ENCODE measurements at regions not wholly inside any gene's neighbourhood (a gene's known extent, or its start where the extent isn't known, plus 50 kb on each side); places are given as distances from the start of the nearest gene placed in this dataset.

DNA sequence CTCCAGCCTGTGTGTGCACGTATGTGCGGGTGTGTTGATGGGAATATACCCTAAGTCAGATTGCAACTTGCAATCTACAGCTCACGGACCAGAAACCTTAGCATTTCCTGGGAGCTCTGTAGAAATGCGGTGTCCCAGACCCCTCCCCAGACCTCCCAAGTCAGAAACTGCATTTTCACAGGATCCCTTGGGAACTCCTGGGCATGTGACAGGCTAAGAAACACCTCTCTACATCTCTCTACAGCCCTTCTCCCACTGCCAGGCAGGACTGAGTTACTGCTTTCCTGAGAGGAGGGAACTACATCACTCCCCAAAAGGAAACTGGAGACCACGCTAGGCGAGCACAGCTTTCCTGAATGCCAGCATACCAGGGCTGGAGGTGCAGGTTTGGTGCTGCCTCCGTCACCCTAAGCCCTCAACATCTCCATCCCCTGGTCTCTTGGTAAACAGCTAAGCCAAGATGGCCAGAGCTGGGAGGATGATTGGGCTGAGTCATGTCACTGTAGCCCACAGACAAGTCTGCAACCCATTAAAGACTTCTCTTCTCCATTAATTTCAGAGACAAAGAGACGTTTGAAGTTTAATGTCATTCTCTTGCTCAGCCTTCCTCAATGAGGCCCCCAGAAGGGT lies 194.4 kb downstream of the BMP7 start:
- in situ Hi-C loops (cut with MboI; ENCODE audit: low sequenced_read_pairs): no loop called here

DNA sequence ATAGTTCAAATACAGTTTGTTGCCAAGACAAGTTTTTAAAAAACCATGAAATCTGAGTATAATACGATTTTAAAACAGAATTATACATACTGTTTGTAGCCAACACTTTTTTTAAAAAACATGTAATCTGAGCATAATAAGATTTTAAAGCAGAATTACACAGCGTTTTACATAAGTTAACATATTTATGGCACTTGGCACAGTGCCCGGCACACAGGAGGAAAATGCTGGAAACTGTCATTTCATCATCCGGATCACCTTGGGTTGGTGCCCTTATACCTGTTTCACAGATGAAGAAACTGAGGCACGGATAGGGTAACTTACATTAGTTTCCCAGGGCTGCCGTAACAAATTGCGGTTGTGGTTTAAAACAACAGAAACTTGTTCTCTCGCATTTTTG lies 193.0 kb downstream of the BMP7 start:
- in situ Hi-C loops (cut with MboI; ENCODE audit: low sequenced_read_pairs): no loop called here

DNA sequence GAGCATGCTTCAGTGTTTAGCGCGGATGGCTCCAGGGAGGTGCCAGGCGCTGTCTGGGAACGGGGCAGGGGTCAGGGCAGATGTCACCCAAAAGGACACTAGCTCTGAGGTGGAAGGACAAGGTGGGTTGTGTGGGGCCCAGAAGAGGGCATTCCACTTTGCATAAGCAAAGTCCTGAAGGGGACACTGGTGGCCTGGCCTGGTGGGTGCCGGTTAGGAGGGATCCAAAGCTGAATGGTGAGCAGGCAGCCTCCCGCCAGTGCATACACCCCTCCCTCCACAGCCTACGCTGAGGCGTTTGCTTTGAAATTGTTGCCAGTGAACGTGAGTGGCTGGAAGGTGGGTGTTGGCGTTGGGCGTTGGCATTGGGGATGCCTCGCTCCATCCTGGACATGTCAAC lies 192.1 kb downstream of the BMP7 start:
- in situ Hi-C loops (cut with MboI; ENCODE audit: low sequenced_read_pairs): no loop called here

DNA sequence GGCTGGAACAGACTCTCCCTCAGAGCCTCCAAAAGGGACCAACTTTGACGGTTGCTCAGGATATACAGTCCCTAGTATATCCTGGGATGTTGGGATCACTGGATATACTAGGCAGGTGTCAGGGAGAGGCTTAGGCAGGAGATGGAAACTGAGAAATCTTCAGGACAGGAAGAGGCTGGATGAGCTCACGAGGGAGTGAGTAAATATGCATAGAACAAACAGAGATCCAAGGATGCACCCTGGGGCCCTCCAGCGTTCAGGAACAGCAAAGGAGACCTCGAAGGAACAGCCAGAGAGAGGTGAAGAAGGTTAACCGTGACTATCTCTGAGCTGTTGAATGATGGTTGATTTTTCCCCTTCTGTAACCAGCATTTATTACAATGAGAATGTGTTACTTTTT lies 191.3 kb downstream of the BMP7 start:
- in situ Hi-C loops (cut with MboI; ENCODE audit: low sequenced_read_pairs): no loop called here

DNA sequence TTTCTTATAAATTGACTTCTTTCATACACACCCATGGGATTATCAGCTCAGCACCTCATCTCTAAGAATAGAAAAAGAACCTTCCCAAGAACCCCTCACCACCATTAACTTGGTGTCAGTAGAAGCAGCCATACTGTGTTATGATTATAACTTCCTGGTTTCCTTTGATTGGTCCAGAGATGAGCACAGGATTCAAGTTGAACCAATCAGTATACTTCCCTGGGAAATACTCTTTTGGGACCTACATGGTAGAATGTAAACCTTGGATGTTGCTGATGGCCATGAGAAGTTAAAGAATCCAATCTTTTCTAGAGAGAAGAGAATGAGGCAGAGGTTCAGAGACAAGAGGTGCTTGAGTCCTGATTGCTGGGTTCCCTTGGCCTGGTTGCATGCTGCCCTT lies 190.8 kb downstream of the BMP7 start:
- in situ Hi-C loops (cut with MboI; ENCODE audit: low sequenced_read_pairs): no loop called here

DNA sequence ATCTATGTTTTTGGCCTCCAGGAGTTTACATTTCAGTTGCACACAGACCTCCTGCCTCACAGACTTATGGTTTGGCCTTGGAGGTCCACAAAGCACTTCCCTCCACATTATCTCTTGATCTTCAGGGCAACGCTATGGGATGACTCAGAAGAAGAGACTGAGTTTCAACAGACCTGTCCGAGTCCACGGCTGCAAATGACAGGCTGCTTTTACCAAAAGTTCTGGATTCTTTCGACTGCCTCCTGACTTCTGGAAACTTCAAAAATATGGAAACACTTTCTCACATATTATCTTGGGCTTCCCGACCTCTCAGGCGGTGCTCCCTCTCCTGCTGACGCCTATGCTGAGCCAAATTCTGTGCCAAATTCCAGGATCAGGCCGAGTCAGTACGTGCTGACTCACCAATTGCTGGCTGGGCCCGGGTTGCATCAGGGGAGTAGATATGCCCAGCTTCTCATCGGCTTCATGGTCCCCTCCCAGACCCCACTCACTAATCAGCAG lies 190.2 kb downstream of the BMP7 start:
- in situ Hi-C loops (cut with MboI; ENCODE audit: low sequenced_read_pairs): no loop called here

DNA sequence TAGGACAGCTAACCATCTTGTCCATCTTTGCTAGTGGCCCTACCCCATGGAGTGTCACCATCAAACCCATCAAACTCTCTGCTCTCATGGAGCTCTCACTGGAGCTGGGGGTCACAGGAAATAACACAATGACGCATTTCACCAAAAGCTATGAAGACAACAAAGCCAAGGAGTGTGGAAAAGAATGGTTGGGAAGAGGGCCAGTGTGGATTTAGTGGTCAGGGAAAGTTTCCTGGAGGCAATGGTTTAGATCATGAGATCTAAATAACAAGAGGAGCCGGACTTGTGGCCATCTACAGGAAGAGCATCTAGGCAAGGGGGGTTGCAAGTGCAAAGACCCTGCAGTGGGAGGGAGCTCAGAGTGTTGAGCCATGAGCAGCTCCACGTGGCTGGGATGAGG lies 189.5 kb downstream of the BMP7 start:
- in situ Hi-C loops (cut with MboI; ENCODE audit: low sequenced_read_pairs): no loop called here

DNA sequence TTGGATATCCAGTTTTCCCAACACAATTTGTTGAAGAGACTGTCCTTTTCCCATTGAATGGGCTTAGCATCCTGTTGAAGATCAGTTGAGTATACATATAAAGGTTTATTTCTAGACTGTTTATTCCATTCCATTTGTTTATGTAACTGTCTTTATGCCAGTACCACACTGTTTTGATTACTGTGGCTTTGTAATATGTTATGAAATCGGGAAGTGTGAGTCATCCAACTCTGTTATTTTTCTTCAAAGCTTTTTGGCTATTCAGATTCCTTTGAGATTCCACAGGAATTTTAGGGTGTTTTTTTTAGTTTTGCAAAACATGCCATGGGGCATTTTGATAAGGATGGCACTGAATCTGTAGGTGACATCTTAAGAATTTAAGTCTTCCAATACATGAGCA lies 188.3 kb downstream of the BMP7 start:
- in situ Hi-C loops (cut with MboI; ENCODE audit: low sequenced_read_pairs): no loop called here

DNA sequence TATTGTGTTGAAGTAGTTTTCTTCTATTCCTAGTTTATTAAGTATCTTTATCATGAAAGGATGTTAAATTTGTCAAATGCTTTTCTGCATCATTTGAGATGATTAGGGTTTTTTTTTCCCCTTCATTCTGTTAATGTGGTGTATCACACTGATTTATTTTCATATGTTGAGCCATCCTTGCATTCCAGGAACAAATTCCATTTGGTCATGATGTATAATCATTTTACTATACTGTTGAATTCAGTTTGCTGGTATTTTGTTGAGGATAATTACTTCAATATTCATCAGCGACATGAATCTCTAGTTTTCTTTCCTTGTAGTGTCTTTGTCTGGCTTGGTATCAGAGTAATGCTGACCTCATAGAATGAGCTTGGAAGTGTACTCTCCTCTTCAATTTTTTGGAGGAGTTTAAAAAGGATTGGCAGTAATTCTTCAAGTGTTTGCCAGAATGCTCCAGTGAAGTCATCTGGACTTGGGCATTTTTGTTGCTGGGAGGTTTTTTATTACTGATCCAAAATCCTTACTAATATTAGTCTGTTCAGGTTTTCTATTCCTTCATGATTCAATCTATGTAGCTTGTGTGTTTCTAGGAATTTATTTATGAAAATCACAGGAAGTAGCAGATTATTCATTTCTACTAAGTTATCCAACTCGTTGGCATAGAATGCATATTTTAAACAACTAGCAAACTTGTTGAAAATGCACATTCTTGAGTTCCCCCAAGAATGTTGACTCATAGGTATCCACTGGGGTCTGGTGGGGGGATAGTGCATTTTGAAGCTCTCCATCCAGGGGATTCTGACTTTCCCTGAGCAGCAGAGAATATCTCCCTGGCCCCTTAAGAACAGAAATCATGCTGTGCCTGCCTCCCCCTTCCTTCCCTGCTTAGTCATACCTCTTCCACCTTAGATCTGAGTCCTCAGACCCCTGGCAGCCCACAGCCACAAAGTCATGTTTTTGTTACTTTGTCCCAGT lies 187.1 kb downstream of the BMP7 start:
- in situ Hi-C loops (cut with MboI; ENCODE audit: low sequenced_read_pairs): loop anchor here (10.0 kb wide), 2 partner anchors 265 to 515 kb away; no protein-coding TSS in a partner anchor

DNA sequence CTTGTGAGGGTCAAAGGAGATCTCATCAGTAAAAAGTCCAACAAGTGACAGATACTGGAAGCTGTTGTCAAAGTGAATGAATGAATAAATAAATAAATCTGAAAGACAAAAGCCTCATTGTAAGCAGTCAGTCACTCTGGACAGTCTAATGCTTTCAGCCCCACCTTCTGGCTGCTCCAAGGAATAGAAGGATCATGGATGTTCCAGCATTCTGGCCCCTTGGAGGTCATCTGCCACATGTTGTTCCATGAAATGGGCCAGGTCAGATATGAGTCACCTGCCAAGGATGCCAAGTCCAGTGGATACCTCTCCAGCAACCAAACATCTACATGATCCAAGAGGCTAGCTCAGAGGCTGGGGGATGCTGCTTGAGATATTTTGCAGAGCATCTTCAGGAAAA lies 185.6 kb downstream of the BMP7 start:
- in situ Hi-C loops (cut with MboI; ENCODE audit: low sequenced_read_pairs): loop anchor here (10.0 kb wide), 2 partner anchors 264 to 514 kb away; no protein-coding TSS in a partner anchor

DNA sequence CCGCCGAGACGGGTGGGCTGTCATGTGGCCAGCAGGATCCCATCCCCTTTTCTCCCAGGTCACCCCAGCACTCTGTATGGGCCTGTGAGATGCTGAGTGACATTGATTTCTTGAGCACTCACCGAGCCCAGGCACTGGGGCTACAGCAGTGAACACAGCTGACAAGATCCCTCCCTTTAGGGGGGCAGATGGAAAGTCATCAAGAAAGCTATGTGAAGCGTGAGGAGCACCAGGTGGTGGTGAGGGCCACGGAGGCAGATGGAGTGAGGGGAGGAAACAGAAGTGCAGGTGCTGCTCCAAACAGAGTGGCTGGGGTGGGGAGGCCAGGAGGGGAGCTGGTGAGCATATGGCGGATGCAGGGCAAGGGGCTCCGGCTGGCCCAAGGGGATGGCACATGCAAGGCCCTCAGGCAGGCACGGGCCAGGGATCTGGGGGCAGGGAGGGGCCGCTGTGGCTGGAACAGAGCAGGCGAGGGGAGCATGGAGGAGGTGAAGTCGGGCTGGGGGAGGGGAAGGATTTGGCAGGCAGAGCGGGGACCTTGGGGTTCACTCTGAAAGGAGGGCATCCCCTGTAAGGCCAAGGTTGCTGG lies 184.0 kb downstream of the BMP7 start:
- in situ Hi-C loops (cut with MboI; ENCODE audit: low sequenced_read_pairs): loop anchor here (10.0 kb wide), 2 partner anchors 262 to 512 kb away; no protein-coding TSS in a partner anchor

DNA sequence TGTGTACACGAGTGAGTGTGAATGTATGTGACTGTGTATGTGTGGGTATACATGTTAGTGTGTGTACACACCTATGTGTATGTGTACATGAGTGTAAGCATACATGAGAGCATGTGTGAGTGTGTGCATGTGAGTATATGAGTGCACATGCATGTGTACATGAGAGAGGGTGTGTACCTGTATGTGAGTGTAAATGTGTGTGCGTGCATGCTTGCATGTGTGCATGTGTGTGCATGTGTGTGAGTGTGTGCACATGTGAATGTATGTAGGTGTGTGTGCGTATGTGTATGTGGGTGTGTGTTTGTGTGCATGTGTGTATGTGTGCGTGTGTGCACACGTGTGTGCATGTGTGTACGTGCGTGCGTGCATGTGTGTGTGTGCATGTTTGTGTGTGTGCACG lies 183.4 kb downstream of the BMP7 start:
- in situ Hi-C loops (cut with MboI; ENCODE audit: low sequenced_read_pairs): loop anchor here (10.0 kb wide), 2 partner anchors 262 to 512 kb away; no protein-coding TSS in a partner anchor

DNA sequence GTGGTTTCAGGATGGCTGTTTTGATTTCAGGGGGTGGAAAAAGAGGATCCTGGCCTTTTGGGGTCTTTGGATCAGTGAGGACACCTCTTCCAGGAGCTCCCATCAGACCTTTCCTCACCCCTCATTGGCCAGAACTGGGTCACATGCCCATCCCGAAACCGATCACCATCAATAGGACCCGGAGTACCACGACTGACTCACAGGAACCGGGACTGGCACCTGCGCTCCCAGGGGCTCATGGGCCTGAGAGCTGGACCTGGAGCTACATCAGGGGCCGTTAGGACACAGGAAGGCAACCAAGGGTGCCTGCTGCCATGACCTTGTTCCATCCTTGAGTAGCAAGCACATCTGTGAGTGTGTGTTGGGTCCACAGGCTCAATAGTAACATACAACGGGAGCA lies 180.4 kb downstream of the BMP7 start:
- in situ Hi-C loops (cut with MboI; ENCODE audit: low sequenced_read_pairs): loop anchor here (10.0 kb wide), 2 partner anchors 259 to 509 kb away; no protein-coding TSS in a partner anchor

DNA sequence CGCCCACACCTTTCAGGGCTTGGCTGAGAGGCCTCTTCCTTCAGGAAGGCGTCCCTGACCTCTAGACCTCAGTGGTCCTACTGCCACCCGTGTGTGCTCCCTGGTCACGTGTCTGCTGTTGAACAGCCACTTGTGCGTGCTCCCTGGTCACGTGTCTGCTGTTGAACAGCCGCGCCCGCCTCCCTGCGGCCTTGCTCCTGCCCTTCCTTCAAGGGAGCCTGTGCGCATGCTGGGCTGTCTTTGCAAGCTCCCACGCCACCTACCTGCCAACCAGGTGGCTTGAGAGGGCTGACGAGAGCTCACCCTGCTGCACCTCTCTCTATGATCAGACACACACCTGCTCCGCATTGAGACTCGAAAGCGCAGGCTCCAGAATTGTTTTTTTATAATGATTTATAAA lies 179.3 kb downstream of the BMP7 start:
- in situ Hi-C loops (cut with MboI; ENCODE audit: low sequenced_read_pairs): loop anchor here (10.0 kb wide), 2 partner anchors 258 to 508 kb away; no protein-coding TSS in a partner anchor

DNA sequence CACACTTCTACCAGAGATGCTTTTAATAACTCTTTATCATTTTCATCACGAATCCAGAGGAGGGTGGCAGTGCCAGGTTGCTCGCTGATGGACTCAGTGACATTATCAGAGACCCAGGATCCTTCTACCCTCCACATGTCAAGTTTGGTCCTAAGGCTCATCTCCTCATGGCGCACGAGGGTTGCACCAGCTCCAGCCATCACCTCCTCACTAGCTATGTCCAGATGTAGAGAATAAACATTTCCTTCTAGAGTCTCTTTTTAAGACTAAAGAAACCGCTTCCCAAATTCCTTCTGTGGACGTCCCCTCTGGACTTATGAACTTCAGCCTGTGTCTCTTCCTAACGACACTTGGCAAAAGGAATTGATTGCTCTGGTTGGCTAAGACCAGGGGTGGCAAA lies 178.7 kb downstream of the BMP7 start:
- in situ Hi-C loops (cut with MboI; ENCODE audit: low sequenced_read_pairs): loop anchor here (10.0 kb wide), 2 partner anchors 257 to 507 kb away; no protein-coding TSS in a partner anchor

DNA sequence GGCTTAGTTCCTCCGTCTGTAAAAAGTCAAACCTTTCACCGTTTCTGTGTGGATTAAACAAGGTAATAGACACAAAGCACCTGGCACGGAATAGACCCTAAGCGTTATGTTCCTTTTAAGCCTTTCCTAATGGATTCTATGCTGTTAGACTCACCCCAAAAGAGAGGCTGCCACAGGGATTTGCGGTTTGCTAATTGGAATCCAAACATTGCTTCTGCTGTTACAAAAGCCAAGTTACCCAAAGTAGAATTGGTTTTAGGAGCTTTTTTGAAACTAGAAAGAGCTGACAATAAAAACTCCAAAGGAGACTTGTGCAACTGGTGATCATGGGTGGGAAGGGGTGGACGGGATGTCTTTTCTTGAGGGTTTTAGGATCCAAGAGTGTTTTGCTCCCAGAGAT lies 178.0 kb downstream of the BMP7 start:
- in situ Hi-C loops (cut with MboI; ENCODE audit: low sequenced_read_pairs): loop anchor here (10.0 kb wide), 2 partner anchors 256 to 506 kb away; no protein-coding TSS in a partner anchor

DNA sequence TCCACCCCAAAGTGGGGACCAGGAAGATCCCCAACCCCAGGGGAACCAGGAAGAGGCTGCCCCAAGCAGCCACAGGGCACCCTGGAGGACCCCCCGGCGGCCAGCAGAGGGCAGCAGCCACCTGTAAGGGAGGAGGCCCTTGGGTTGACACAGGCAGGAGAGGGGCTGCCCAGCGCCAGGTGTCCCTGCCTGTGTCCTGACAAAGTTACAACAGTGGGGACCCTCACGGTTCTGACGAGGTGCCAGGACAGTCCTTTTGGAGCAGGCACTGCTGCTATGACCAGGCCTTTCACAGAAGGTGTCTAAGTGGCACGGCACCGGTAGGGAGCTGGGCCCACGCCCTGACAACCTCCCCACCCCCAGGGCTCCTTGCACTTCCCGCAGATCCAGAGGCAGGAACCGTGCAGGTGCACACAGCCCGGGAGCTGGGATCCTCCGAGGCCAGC lies 176.7 kb downstream of the BMP7 start:
- in situ Hi-C loops (cut with MboI; ENCODE audit: low sequenced_read_pairs): loop anchor here (10.0 kb wide), 2 partner anchors 255 to 505 kb away; no protein-coding TSS in a partner anchor

DNA sequence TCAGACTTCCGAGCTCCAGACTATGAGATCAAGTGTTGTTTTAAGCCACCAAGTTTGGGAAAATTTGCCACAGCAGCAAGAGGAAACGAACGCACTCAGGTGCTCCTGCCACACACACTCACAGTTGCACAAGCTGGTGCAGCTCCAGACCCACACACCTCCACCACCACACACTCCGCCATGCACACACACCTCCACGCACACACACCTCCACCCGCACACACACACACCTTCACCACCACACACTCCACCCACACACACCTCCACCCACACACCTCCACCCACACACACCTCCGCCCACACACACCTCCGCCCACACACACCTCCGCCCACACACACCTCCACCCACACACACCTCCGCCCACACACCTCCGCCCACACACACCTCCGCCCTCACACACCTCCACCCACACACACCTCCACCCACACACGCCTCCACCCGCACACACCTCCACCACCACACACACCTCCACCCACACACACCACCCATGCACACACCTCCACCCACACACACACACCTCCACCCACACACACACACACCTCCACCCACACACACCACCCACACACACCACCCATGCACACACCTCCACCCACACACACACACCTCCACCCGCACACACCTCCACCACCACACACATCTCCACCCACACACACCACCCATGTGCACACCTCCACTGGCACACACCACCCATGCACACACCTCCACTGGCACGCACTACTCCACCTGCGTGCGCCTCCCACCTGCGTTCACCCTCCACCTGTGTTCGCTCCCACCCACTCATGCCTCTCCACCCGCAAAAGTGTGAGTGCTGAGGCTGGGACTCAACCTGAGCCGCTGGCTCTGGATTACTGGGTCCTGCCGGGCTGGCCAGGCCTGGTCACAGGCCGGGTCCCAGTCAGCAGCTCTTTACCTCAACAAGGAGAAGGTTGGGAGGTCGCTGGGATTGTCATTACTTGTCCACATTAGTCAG lies 175.6 kb downstream of the BMP7 start:
- in situ Hi-C loops (cut with MboI; ENCODE audit: low sequenced_read_pairs): no loop called here

DNA sequence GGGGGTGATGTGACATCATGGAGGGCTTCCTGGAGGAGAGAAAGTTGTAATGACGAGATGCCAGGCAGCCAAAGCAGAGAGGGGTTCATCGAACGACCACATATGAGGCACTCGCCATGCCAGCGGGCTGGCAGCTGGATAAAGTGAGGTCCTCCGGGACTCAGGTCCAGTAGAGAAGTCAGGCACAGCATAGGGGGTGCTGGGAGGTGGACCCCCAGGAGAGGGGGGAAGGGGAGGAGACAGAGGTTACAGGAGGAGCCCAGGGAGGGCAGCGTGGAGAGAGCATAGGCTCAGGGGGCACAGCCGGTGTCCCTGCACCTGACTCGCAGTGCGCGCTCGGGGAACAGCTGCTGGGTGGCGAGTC lies 174.7 kb downstream of the BMP7 start:
- in situ Hi-C loops (cut with MboI; ENCODE audit: low sequenced_read_pairs): no loop called here
